ENCODE measurements at regions not wholly inside any gene's neighbourhood (a gene's known extent, or its start where the extent isn't known, plus 50 kb on each side); places are given as distances from the start of the nearest gene placed in this dataset.

GRCh38 chr4:67343199-67343598 is 202.1 kb downstream of the CENPC start:
- H3K27ac ChIP-seq, result no peak overlapping the region
- intact Hi-C loops (cut with DNase I; ENCODE audit: low total_unique reads), result no loop called here
- no peaks in the 10 kb centered on the region for H3K36me3 ChIP-seq
- H3K27me3 ChIP-seq, result no peaks in the 10 kb centered on the region
- no peak for DNase-seq
- no peak for TF ChIP-seq POLR2A (IDR thresholded peaks at IDR 0.05)
- no peak for TF ChIP-seq EP300 (IDR thresholded peaks at IDR 0.05)
- no peak for TF ChIP-seq CTCF (IDR thresholded peaks at IDR 0.05)
- TF ChIP-seq POLR2AphosphoS5 (IDR thresholded peaks at IDR 0.05), result no peak
- H3K4me1 ChIP-seq, result no peaks in the 10 kb centered on the region
- no peaks in the 10 kb centered on the region for H3K9me3 ChIP-seq
- H3K4me3 ChIP-seq, result no peak overlapping the region

GRCh38 chr4:67342291-67342690 is 203.0 kb downstream of the CENPC start:
- Histone ChIP-seq H3K27ac (no peak overlapping the region), H3K4me1 (no peaks in the 10 kb centered on the region), H3K27me3 (no peaks in the 10 kb centered on the region), H3K36me3 (no peaks in the 10 kb centered on the region), H3K4me3 (no peak overlapping the region), H3K9me3 (no peaks in the 10 kb centered on the region)
- no peak for DNase-seq
- TF ChIP-seq CTCF (IDR thresholded peaks at IDR 0.05), result no peak
- TF ChIP-seq EP300 (IDR thresholded peaks at IDR 0.05), result no peak
- TF ChIP-seq POLR2A (IDR thresholded peaks at IDR 0.05), result no peak
- intact Hi-C loops (cut with DNase I; ENCODE audit: low total_unique reads), result no loop called here
- 37 to 55% (median 38%) methylated on average over 2 of the region's 2 CpGs for WGBS, 5 donors

- 52 to 74% (median 62%) methylated on average over 4 of the region's 4 CpGs for WGBS, 5 donors
- intact Hi-C loops (cut with DNase I; ENCODE audit: low total_unique reads), result no loop called here
Observed at GRCh38 chr4:67333664-67334063, 211.6 kb downstream of the CENPC start.

GRCh38 chr4:67332627-67333026 is 212.7 kb downstream of the CENPC start:
- no peak overlapping the region for H3K27ac ChIP-seq
- no peaks in the 10 kb centered on the region for H3K9me3 ChIP-seq
- no peak overlapping the region for H3K4me3 ChIP-seq
- TF ChIP-seq EP300 (IDR thresholded peaks at IDR 0.05) (no peak), POLR2AphosphoS5 (IDR thresholded peaks at IDR 0.05) (no peak), CTCF (IDR thresholded peaks at IDR 0.05) (peak in 1 of 7 experiments; percentile 22)
- no peaks in the 10 kb centered on the region for H3K4me1 ChIP-seq
- peak in 1 of 2 donors; percentile 3 for DNase-seq
- WGBS, 5 donors, result 5 to 24% (median 14%) methylated on average over 4 of the region's 4 CpGs
- H3K27me3 ChIP-seq, result peaks cover 0 to 3% (median 0%) of the 10 kb centered on the region in 3 donors
- no peaks in the 10 kb centered on the region for H3K36me3 ChIP-seq
- intact Hi-C loops (cut with DNase I; ENCODE audit: low total_unique reads), result no loop called here

More at GRCh38 chr4:67333664-67334063, 211.6 kb downstream of the CENPC start:
- DNase-seq, result no peak
- Histone ChIP-seq H3K9me3 (no peaks in the 10 kb centered on the region), H3K27me3 (no peaks in the 10 kb centered on the region), H3K4me1 (no peaks in the 10 kb centered on the region), H3K4me3 (no peak overlapping the region), H3K36me3 (no peaks in the 10 kb centered on the region), H3K27ac (no peak overlapping the region)
- TF ChIP-seq POLR2A (IDR thresholded peaks at IDR 0.05), result no peak
- no peak for TF ChIP-seq POLR2AphosphoS5 (IDR thresholded peaks at IDR 0.05)
- TF ChIP-seq EP300 (IDR thresholded peaks at IDR 0.05), result no peak
- no peak for TF ChIP-seq CTCF (IDR thresholded peaks at IDR 0.05)
